VCaP (cell line): ENCODE measurements at regions not wholly inside any gene's neighbourhood (a gene's known extent, or its start where the extent isn't known, plus 50 kb on each side); places are given as distances from the start of the nearest gene placed in this dataset.

Experiments
- H3K27ac ChIP-seq: fragments of 450-650 bp; 2 replicates; pipeline ENCODE4 v1.5.1; 2017
- CTCF ChIP-seq: fragments of 450-650 bp; conservative IDR thresholded peaks from 2 replicates; pipeline ENCODE4 v1.5.1; 2017; ENCODE audit warnings: mild to moderate bottlenecking, moderate library complexity

GRCh38 chr15:39139431-39140059 lies 441.3 kb upstream of the THBS1 start:
- H3K27ac ChIP-seq = no peak overlapping the region
- TF ChIP-seq CTCF = no peak

- no peak overlapping the region for H3K27ac ChIP-seq
Observed at GRCh38 chr15:39140060-39140604, 440.7 kb upstream of the THBS1 start.

DNA sequence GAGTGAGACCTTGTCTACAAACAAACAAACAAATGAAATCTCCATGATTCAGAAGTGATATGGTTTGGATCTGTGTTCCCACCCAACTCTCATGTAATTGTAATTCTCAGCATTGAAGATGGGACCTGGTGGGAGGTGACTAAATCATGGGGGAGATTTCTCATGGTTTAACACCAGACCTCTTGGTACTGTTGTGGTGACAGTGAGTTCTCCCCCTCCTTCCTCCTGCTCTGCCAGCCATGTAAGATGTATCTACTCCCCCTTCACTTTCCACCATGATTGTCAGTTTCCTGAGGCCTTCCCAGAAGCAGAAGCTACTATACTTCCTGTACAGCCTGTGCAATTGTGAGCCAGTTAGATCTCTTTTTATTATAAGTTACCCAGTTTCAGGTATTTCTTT lies 438.4 kb upstream of the THBS1 start:
- TF ChIP-seq CTCF = no peak
- H3K27ac ChIP-seq = no peak overlapping the region

More at GRCh38 chr15:39140060-39140604, 440.7 kb upstream of the THBS1 start:
- no peak for TF ChIP-seq CTCF

DNA sequence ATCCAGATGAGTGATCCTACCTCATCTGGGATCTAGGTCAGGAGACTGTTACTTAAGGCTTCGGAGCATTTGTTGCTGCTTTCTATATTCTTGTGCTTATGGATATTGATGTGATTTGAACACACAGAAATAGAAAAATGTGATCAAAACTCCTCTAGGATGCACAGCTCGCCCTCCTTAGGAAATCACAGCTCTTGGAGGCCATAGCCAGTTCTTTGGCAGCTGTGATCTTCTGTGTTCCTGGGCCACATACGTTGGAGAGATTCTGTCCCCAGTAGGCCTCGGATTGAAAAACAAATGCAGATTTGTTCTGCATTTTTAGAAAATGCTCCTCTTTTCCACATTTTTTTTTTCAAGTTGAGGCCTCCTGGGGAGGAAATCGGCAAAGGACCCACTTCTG lies 437.4 kb upstream of the THBS1 start:
- no peak overlapping the region for H3K27ac ChIP-seq
- no peak for TF ChIP-seq CTCF

DNA sequence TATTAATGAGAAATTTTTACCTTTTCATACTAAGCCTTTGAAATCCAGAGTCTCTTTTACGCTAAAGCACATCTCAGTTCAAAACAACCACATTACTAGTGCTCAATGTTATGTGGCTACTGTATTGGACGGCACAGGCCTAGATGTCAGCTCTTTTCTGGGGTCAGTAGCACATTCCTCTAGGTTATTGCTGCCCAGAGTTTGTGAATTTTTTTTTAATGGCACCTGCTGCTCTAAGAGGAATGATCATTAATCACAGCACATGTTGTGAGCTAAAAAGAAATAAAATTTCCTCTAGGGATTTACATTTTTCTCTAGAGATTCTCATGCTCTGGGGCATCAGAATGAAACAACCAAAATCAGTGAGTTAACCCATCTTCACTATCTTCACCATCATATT lies 436.8 kb upstream of the THBS1 start:
- no peak for TF ChIP-seq CTCF

DNA sequence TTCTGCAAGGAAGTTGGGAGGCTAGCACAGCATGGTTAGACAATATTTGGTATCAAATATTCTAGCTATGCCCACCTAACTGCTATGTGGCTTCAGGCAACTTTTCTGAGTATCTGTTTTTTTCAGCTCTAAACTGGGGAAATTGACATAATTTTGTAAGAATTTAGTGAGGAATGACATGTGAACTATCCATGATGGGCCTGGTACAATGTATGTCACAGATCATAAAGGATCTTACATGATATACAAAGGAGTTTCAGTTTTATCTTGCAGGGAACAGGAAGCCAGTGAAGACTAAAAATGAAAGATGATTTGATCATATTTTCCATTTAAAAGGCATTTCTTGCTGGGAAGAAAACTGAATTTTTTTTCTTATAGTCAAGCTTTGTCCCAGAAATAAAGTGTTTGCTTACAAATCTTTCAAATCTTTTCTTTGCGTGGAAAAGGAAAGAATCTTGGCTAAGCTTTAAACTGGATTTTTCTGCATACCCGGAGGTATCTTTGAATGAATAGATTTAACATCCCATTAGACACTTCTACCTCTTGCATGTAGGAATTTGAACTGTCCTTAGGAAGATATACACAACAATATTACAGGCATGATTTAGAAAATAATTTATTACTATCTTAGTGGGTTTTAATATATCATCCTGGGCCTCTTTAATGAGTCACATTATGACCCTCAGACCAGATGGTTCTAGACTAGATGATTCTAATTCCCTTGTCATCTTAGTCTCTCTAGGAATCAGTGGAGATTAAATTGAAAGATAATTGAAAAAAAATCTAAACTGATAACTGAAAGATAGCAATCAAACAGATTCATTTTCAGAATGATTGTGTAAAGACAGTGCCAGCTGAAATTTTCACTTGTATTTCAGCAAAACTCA lies 436.0 kb upstream of the THBS1 start:
- no peak overlapping the region for H3K27ac ChIP-seq
- no peak for TF ChIP-seq CTCF

More for the DNA sequence above, 436.8 kb upstream of the THBS1 start:
- H3K27ac ChIP-seq = no peak overlapping the region

GRCh38 chr15:39145854-39146625 lies 434.8 kb upstream of the THBS1 start:
- no peak overlapping the region for H3K27ac ChIP-seq
- TF ChIP-seq CTCF = no peak
